Esophagus squamous epithelium (tissue), 5 donors: ENCODE measurements at regions not wholly inside any gene's neighbourhood (a gene's known extent, or its start where the extent isn't known, plus 50 kb on each side); places are given as distances from the start of the nearest gene placed in this dataset.

ENCODE experiments used
- DNase-seq: peaks from one replicate; lab custom pipeline; 2025; lab: John Stamatoyannopoulos, UW
- H3K27ac ChIP-seq, 4 donors: fragments of 200-600 bp; sonication (generic); one replicate each; pipeline ENCODE4 v1.5.1; 2016 to 2019; ENCODE audit warnings: mild to moderate bottlenecking in 1 of 4
- H3K27me3 ChIP-seq, 4 donors: fragments of 200-600 bp; sonication (generic); 1 replicate in 3 of 4; 2 replicates in 1 of 4; pipeline versions ENCODE4 v1.5.1 to v1.6.0; 2017 to 2021; ENCODE audit warnings: antibody characterized with exemption in 1 of 4
- H3K36me3 ChIP-seq, 3 donors: fragments of 200-600 bp; sonication (generic); one replicate each; pipeline ENCODE4 v1.5.1; 2016 to 2019
- H3K4me1 ChIP-seq, 3 donors: fragments of 200-600 bp; sonication (generic); one replicate each; pipeline ENCODE4 v1.5.1; 2017 to 2019
- H3K4me3 ChIP-seq, 4 donors: fragments of 200-600 bp; sonication (generic); 1 replicate in 3 of 4; 2 replicates in 1 of 4; pipeline ENCODE4 v1.5.1; 2016 to 2019; ENCODE audit warnings: mild to moderate bottlenecking in 2 of 4, moderate library complexity in 1 of 4
- H3K9me3 ChIP-seq, 3 donors: fragments of 200-600 bp; sonication (generic); one replicate each; pipeline ENCODE4 v1.5.1; 2016 to 2019
- CTCF ChIP-seq, 6 experiments: fragments of 450-650 bp in 4 of 6; fragments of 200-600 bp in 2 of 6; sonication (generic) in 2 of 6; IDR thresholded peaks; one replicate each; pipeline ENCODE4 v1.5.1; 2016 to 2019; ENCODE audit warnings: antibody characterized with exemption in 6 of 6, mild to moderate bottlenecking in 4 of 6, moderate library complexity in 4 of 6
- POLR2A ChIP-seq, 4 donors: fragments of 450-650 bp; IDR thresholded peaks; one replicate each; pipeline ENCODE4 v1.6.1; 2017; ENCODE audit warnings: antibody characterized with exemption in 4 of 4, mild to moderate bottlenecking in 4 of 4, moderate library complexity in 3 of 4
- WGBS, 2 donors: methylation state at CpG; one replicate each; pipeline ENCODE4 v1.1.5; 2018; 5-methylcytosine and 5-hydroxymethylcytosine counted together
- intact Hi-C: fragments of 100-400 bp; cut with DNase I; formaldehyde crosslinking; loops from one replicate; pipeline ENCODE4 v1.15.0; 2022
- donor health status: DM: yes; HTN: yes; CAD: no.

- no peak for DNase-seq
- no peaks in the 10 kb centered on the region for H3K36me3 ChIP-seq
- H3K9me3 ChIP-seq: no peaks in the 10 kb centered on the region
- no peaks in the 10 kb centered on the region for H3K27me3 ChIP-seq
- H3K4me3 ChIP-seq: no peak overlapping the region
- no peaks in the 10 kb centered on the region for H3K4me1 ChIP-seq
- TF ChIP-seq POLR2A (IDR thresholded peaks at IDR 0.05): no peak
- no peak for TF ChIP-seq CTCF (IDR thresholded peaks at IDR 0.05)
- no peak overlapping the region for H3K27ac ChIP-seq
- WGBS, 2 donors: 80 to 85% methylated on average over 4 of the region's 4 CpGs
- intact Hi-C loops: no loop called here
Measured at GRCh38 chr1:195251900-195252299, 1356.3 kb downstream of the KCNT2 start.

GRCh38 chr1:195243492-195243891, 1364.7 kb downstream of the KCNT2 start:
- Histone ChIP-seq H3K36me3 (no peaks in the 10 kb centered on the region), H3K4me3 (no peak overlapping the region), H3K27ac (no peak overlapping the region), H3K9me3 (peaks cover 0 to under 1% (median 0%) of the 10 kb centered on the region in 3 donors), H3K4me1 (no peaks in the 10 kb centered on the region), H3K27me3 (no peaks in the 10 kb centered on the region)
- WGBS, 2 donors: 87 to 92% methylated on average over 3 of the region's 3 CpGs
- intact Hi-C loops: no loop called here
- no peak for DNase-seq
- no peak for TF ChIP-seq POLR2A (IDR thresholded peaks at IDR 0.05)
- no peak for TF ChIP-seq CTCF (IDR thresholded peaks at IDR 0.05)

- intact Hi-C loops: no loop called here
Measured at GRCh38 chr1:195241066-195241465, 1367.2 kb downstream of the KCNT2 start.

GRCh38 chr1:195238313-195238712, 1369.9 kb downstream of the KCNT2 start:
- Histone ChIP-seq H3K4me3 (no peak overlapping the region), H3K27ac (no peak overlapping the region), H3K4me1 (no peaks in the 10 kb centered on the region), H3K27me3 (no peaks in the 10 kb centered on the region), H3K36me3 (no peaks in the 10 kb centered on the region), H3K9me3 (peaks cover 0 to 6% (median 0%) of the 10 kb centered on the region in 3 donors)
- WGBS, 2 donors: 82 to 87% methylated on average over 4 to 7 of the region's 7 CpGs
- no peak for TF ChIP-seq CTCF (IDR thresholded peaks at IDR 0.05)
- no peak for TF ChIP-seq POLR2A (IDR thresholded peaks at IDR 0.05)
- intact Hi-C loops: no loop called here
- no peak for DNase-seq

More at GRCh38 chr1:195241066-195241465, 1367.2 kb downstream of the KCNT2 start:
- Histone ChIP-seq H3K27me3 (no peaks in the 10 kb centered on the region), H3K27ac (no peak overlapping the region), H3K4me3 (no peak overlapping the region), H3K9me3 (peaks cover 0 to 6% (median 0%) of the 10 kb centered on the region in 3 donors), H3K4me1 (no peaks in the 10 kb centered on the region), H3K36me3 (no peaks in the 10 kb centered on the region)
- TF ChIP-seq CTCF (IDR thresholded peaks at IDR 0.05) (no peak), POLR2A (IDR thresholded peaks at IDR 0.05) (no peak)
- DNase-seq: no peak
- 72 to 78% methylated on average over 3 of the region's 3 CpGs for WGBS, 2 donors

GRCh38 chr1:195236991-195237889, 1371.0 kb downstream of the KCNT2 start:
- no peak for DNase-seq
- intact Hi-C loops: no loop called here
- H3K27me3 ChIP-seq: no peaks in the 10 kb centered on the region
- no peaks in the 10 kb centered on the region for H3K4me1 ChIP-seq
- H3K9me3 ChIP-seq: peaks cover 0 to 6% (median 0%) of the 10 kb centered on the region in 3 donors
- 61 to 89% methylated on average over 5 of the region's 7 CpGs for WGBS, 2 donors
- H3K4me3 ChIP-seq: no peak overlapping the region
- H3K36me3 ChIP-seq: no peaks in the 10 kb centered on the region
- no peak for TF ChIP-seq CTCF (IDR thresholded peaks at IDR 0.05)
- no peak overlapping the region for H3K27ac ChIP-seq
